Right lobe of liver (tissue), 6 donors: ENCODE measurements at regions not wholly inside any gene's neighbourhood (a gene's known extent, or its start where the extent isn't known, plus 50 kb on each side); places are given as distances from the start of the nearest gene placed in this dataset.

Source experiments
- ATAC-seq, 4 donors: fragments of 200-7000 bp; cut with Tn5 transposase; one replicate each; pipeline ENCODE4 v1.9.1; 2020; ENCODE audit warnings: mild to moderate bottlenecking in 4 of 4, moderate library complexity in 4 of 4
- DNase-seq, 3 donors: peaks; one replicate each; pipeline ENCODE4 v3.0.0-alpha.2; 2020
- H3K27ac ChIP-seq, 3 donors: fragments of 200-600 bp; one replicate each; pipeline ENCODE4 v1.8.0; 2022
- H3K27me3 ChIP-seq, 2 donors: fragments of 200-600 bp; one replicate each; pipeline ENCODE4 v1.8.0; 2022
- H3K36me3 ChIP-seq, 4 donors: fragments of 200-600 bp; sonication (generic) in 1 of 4; one replicate each; pipeline versions ENCODE4 v1.5.1 to v1.8.0; 2017 to 2022; ENCODE audit warnings: control low read depth in 1 of 4
- H3K4me1 ChIP-seq, 4 donors: fragments of 200-600 bp; sonication (generic) in 1 of 4; one replicate each; pipeline versions ENCODE4 v1.5.1 to v1.8.0; 2017 to 2022; ENCODE audit warnings: control low read depth in 1 of 4
- H3K4me3 ChIP-seq, 3 donors: fragments of 200-600 bp; one replicate each; pipeline ENCODE4 v1.8.0; 2022
- H3K9me3 ChIP-seq, 4 donors: fragments of 200-600 bp; sonication (generic) in 1 of 4; one replicate each; pipeline versions ENCODE4 v1.5.1 to v1.8.0; 2017 to 2022; ENCODE audit warnings: control low read depth in 1 of 4
- CTCF ChIP-seq, 4 donors: fragments of 200-600 bp in 3 of 4; fragments of 450-650 bp in 1 of 4; IDR thresholded peaks; one replicate each; pipeline versions ENCODE4 v1.5.1 to v1.8.0; 2016 to 2022; ENCODE audit warnings: antibody characterized with exemption in 4 of 4, mild to moderate bottlenecking in 2 of 4
- POLR2A ChIP-seq: fragments of 450-650 bp; IDR thresholded peaks from one replicate; pipeline ENCODE4 v1.6.1; 2017; ENCODE audit warnings: antibody characterized with exemption, mild to moderate bottlenecking
- WGBS: methylation state at CpG from one replicate; pipeline ENCODE4 v1.1.6; 2018; ENCODE audit warnings: low coverage, low lambda C conversion rate; ENCODE audit not compliant: insufficient coverage; ENCODE audit errors: missing lambda C conversion rate; 5-methylcytosine and 5-hydroxymethylcytosine counted together
- intact Hi-C, 2 donors: fragments of 100-400 bp; cut with DNase I; formaldehyde crosslinking; loops; one replicate each; pipeline versions ENCODE4 v1.11.2 to v1.14.1; 2022
- donor health status: DM: no; HTN: yes; CAD: no.
- donor health status: DM: no; HTN: no; CAD: no.
- donor health status: DM: no; HTN: no; CAD: no.
- donor health status: DM: no; HTN: yes; CAD: no.
- donor health status: DM: no; HTN: yes; CAD: no.

GRCh38 chr2:216281316-216281715 is 91.0 kb downstream of the MARCHF4 start:
- H3K27me3 ChIP-seq = no peaks in the 10 kb centered on the region
- intact Hi-C loops = no loop called here
- no peaks in the 10 kb centered on the region for H3K36me3 ChIP-seq
- WGBS = no CpG with 5 or more reads among the region's 1 CpG
- no peaks in the 10 kb centered on the region for H3K4me1 ChIP-seq
- ATAC-seq = no peak
- H3K9me3 ChIP-seq = no peaks in the 10 kb centered on the region
- H3K4me3 ChIP-seq = no peak overlapping the region
- no peak for DNase-seq
- H3K27ac ChIP-seq = no peak overlapping the region
- no peak for TF ChIP-seq POLR2A
- no peak for TF ChIP-seq CTCF (IDR thresholded peaks at IDR 0.05)

- no peak for ATAC-seq
- 44% methylated on average over 1 of the region's 3 CpGs for WGBS
- H3K36me3 ChIP-seq = no peaks in the 10 kb centered on the region
- intact Hi-C loops = no loop called here
- DNase-seq = no peak
- no peak overlapping the region for H3K27ac ChIP-seq
- H3K4me3 ChIP-seq = no peak overlapping the region
- TF ChIP-seq CTCF (IDR thresholded peaks at IDR 0.05) (no peak), POLR2A (no peak)
- H3K27me3 ChIP-seq = no peaks in the 10 kb centered on the region
- H3K4me1 ChIP-seq = no peaks in the 10 kb centered on the region
- no peaks in the 10 kb centered on the region for H3K9me3 ChIP-seq
These were observed 92.8 kb downstream of the MARCHF4 start for GRCh38 chr2:216279459-216279858.

- H3K9me3 ChIP-seq = no peaks in the 10 kb centered on the region
- intact Hi-C loops = no loop called here
- no peak overlapping the region for H3K4me3 ChIP-seq
- 61% methylated on average over 5 of the region's 5 CpGs for WGBS
- H3K27me3 ChIP-seq = no peaks in the 10 kb centered on the region
- H3K27ac ChIP-seq = no peak overlapping the region
- no peaks in the 10 kb centered on the region for H3K4me1 ChIP-seq
- ATAC-seq (no peak), DNase-seq (no peak)
- TF ChIP-seq CTCF (IDR thresholded peaks at IDR 0.05) = no peak
- TF ChIP-seq POLR2A = no peak
- H3K36me3 ChIP-seq = no peaks in the 10 kb centered on the region
These were observed 93.3 kb downstream of the MARCHF4 start for GRCh38 chr2:216279031-216279430.

- ATAC-seq = no peak
- Histone ChIP-seq H3K4me3 (no peak overlapping the region), H3K27ac (no peak overlapping the region), H3K4me1 (no peaks in the 10 kb centered on the region), H3K9me3 (no peaks in the 10 kb centered on the region), H3K27me3 (no peaks in the 10 kb centered on the region), H3K36me3 (no peaks in the 10 kb centered on the region)
- 65% methylated on average over 2 of the region's 2 CpGs for WGBS
- intact Hi-C loops = no loop called here
- DNase-seq = no peak
- no peak for TF ChIP-seq CTCF (IDR thresholded peaks at IDR 0.05)
- TF ChIP-seq POLR2A = no peak
These were observed 96.4 kb downstream of the MARCHF4 start for GRCh38 chr2:216275890-216276289.

- DNase-seq (no peak), ATAC-seq (no peak)
- Histone ChIP-seq H3K27me3 (no peaks in the 10 kb centered on the region), H3K4me3 (no peak overlapping the region), H3K9me3 (no peaks in the 10 kb centered on the region), H3K27ac (no peak overlapping the region), H3K36me3 (no peaks in the 10 kb centered on the region), H3K4me1 (no peaks in the 10 kb centered on the region)
- TF ChIP-seq POLR2A = no peak
- TF ChIP-seq CTCF (IDR thresholded peaks at IDR 0.05) = no peak
- 58% methylated on average over 3 of the region's 4 CpGs for WGBS
- intact Hi-C loops = no loop called here
These were observed 98.0 kb downstream of the MARCHF4 start for GRCh38 chr2:216274194-216274840.
